OCI-LY7 (cell line): ENCODE measurements at regions not wholly inside any gene's neighbourhood (a gene's known extent, or its start where the extent isn't known, plus 50 kb on each side); places are given as distances from the start of the nearest gene placed in this dataset.

Source experiments
- BruUV-seq: library from RNA; stranded (reverse); fragments of 400-500 nt; replicated peaks from 2 replicates; lab custom pipeline; 2021; lab: Mats Ljungman, UMichigan
- CTCF ChIA-PET: fragments of 300-600 bp; sonication (Branson Sonifier 250); formaldehyde crosslinking; loops from one replicate; lab custom pipeline; 2022; ENCODE audit warnings: antibody characterized with exemption; ENCODE audit not compliant: unreplicated experiment; lab: Charles Lee
- POLR2A ChIA-PET: fragments of 300-600 bp; sonication (Branson Sonifier 250); formaldehyde crosslinking; loops from one replicate; lab custom pipeline; 2022; ENCODE audit warnings: antibody characterized with exemption; lab: Charles Lee
- DNase-seq: peaks from one replicate; pipeline ENCODE4 v3.0.0-alpha.2; 2015; ENCODE audit warnings: low spot score
- H2AFZ ChIP-seq: fragments of 200-600 bp; sonication (generic), shearing (Covaris generic); 2 replicates; pipeline ENCODE4 v1.6.1; 2014; ENCODE audit warnings: mild to moderate bottlenecking, antibody characterized with exemption, low read length, moderate library complexity
- H3K27ac ChIP-seq: fragments of 200-600 bp; sonication (generic); 2 replicates; pipeline ENCODE4 v1.5.1; 2014; ENCODE audit warnings: mixed run types, low read depth, mild to moderate bottlenecking, moderate library complexity, low read length, inconsistent platforms; ENCODE audit not compliant: poor library complexity, severe bottlenecking
- H3K36me3 ChIP-seq: fragments of 200-600 bp; sonication (generic); 2 replicates; pipeline ENCODE4 v1.6.1; 2014; ENCODE audit warnings: mild to moderate bottlenecking, antibody characterized with exemption, low read length, moderate library complexity, mixed read lengths; ENCODE audit not compliant: insufficient read depth
- H3K4me1 ChIP-seq: fragments of 200-600 bp; sonication (generic); 2 replicates; pipeline ENCODE4 v1.5.1; 2014; ENCODE audit warnings: mild to moderate bottlenecking, low read length; ENCODE audit not compliant: insufficient read depth, poor library complexity, severe bottlenecking
- H3K4me2 ChIP-seq: fragments of 200-600 bp; sonication (generic); 2 replicates; pipeline ENCODE4 v1.6.1; 2014; ENCODE audit warnings: mild to moderate bottlenecking, low read length
- H3K4me3 ChIP-seq: fragments of 200-600 bp; sonication (generic); 2 replicates; pipeline ENCODE4 v1.5.1; 2014; ENCODE audit warnings: mild to moderate bottlenecking, low read depth, low read length; ENCODE audit not compliant: poor library complexity, severe bottlenecking
- H3K79me2 ChIP-seq: fragments of 200-600 bp; sonication (generic); 2 replicates; pipeline ENCODE4 v1.6.1; 2016; ENCODE audit warnings: low read depth, mild to moderate bottlenecking, low read length, moderate library complexity, mixed read lengths; ENCODE audit not compliant: insufficient read depth
- H3K9me2 ChIP-seq: fragments of 200-600 bp; sonication (generic); 2 replicates; pipeline ENCODE4 v1.6.1; 2016; ENCODE audit warnings: mild to moderate bottlenecking, low read length, mixed read lengths; ENCODE audit not compliant: insufficient read depth
- H3K9me3 ChIP-seq: fragments of 200-600 bp; sonication (generic); 2 replicates; pipeline ENCODE4 v1.6.1; 2014; ENCODE audit warnings: mild to moderate bottlenecking, mixed run types, low read length, mixed read lengths
- H4K20me1 ChIP-seq: fragments of 200-600 bp; sonication (generic); 2 replicates; pipeline ENCODE4 v1.6.1; 2014; ENCODE audit warnings: mild to moderate bottlenecking, antibody characterized with exemption, low read length, moderate library complexity, mixed read lengths; ENCODE audit not compliant: insufficient read depth
- CTCF ChIP-seq: fragments of 200-600 bp; sonication (generic); conservative IDR thresholded peaks from 2 replicates; pipeline ENCODE4 v1.5.1; 2014; ENCODE audit warnings: mild to moderate bottlenecking, antibody characterized with exemption, low read length, moderate library complexity, mixed read lengths
- EZH2phosphoT487 ChIP-seq: fragments of 200-600 bp; sonication (generic); IDR thresholded peaks from 2 replicates; pipeline ENCODE4 v1.6.1; 2018; ENCODE audit warnings: low read depth, borderline replicate concordance, mild to moderate bottlenecking, mixed run types, antibody characterized with exemption, low read length, moderate library complexity, mixed read lengths
- intact Hi-C: fragments of 100-400 bp; cut with micrococcal nuclease; formaldehyde crosslinking; loops from one replicate; pipeline ENCODE4 v1.10.0; 2022; ENCODE audit not compliant: unreplicated experiment

- Histone ChIP-seq H3K9me3 (no peaks in the 10 kb centered on the region), H4K20me1 (no peaks in the 10 kb centered on the region), H3K27ac (no peak overlapping the region), H3K4me2 (no peak overlapping the region), H3K79me2 (no peaks in the 10 kb centered on the region), H3K9me2 (no peaks in the 10 kb centered on the region), H3K4me1 (no peaks in the 10 kb centered on the region), H3K36me3 (no peaks in the 10 kb centered on the region), H3K4me3 (no peak overlapping the region), H2AFZ (no peak overlapping the region)
- no peak for DNase-seq
- TF ChIP-seq CTCF (no peak), EZH2phosphoT487 (no peak)
- ChIA-PET CTCF (no interaction called here), POLR2A (no interaction called here)
- BruUV-seq: no TSS peak
- intact Hi-C loops: no loop called here
Observed at GRCh38 chr15:25175789-25176615, 221.2 kb downstream of the SNRPN start.

- POLR2A ChIA-PET: no interaction called here
- no peak for TF ChIP-seq EZH2phosphoT487
- no peak for TF ChIP-seq CTCF
- H3K9me3 ChIP-seq: no peaks in the 10 kb centered on the region
Observed at GRCh38 chr15:25176616-25176923, 221.8 kb downstream of the SNRPN start.

More at GRCh38 chr15:25176616-25176923, 221.8 kb downstream of the SNRPN start:
- Histone ChIP-seq H3K36me3 (no peaks in the 10 kb centered on the region), H3K4me1 (no peaks in the 10 kb centered on the region), H3K9me2 (no peaks in the 10 kb centered on the region), H4K20me1 (no peaks in the 10 kb centered on the region), H3K4me3 (no peak overlapping the region), H3K79me2 (no peaks in the 10 kb centered on the region), H3K4me2 (no peak overlapping the region), H3K27ac (no peak overlapping the region), H2AFZ (no peak overlapping the region)
- no TSS peak for BruUV-seq
- CTCF ChIA-PET: no interaction called here
- DNase-seq: no peak
- intact Hi-C loops: no loop called here
